ENCODE measurements at regions not wholly inside any gene's neighbourhood (a gene's known extent, or its start where the extent isn't known, plus 50 kb on each side); places are given as distances from the start of the nearest gene placed in this dataset.

DNA sequence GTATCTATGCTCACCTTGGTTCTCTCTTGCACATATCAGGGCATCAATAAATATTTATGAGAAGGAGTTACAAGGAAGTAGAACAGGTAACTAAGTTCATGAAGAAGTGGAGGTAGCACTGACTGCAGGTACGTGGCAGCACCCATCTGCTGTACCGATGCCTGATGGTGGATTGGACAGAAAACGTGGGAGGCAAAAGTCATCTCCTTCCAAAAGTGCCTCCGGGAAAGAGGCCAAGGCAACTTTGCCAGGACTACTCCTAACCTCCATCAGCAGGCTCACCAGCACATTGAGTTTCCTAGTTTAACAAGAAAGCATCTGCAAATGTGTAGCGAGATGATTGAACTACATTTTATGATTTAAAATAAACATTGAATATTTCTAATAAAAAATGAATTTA, 248.8 kb downstream of the ANKRD7 start:
- TF ChIP-seq, protein P1, sequence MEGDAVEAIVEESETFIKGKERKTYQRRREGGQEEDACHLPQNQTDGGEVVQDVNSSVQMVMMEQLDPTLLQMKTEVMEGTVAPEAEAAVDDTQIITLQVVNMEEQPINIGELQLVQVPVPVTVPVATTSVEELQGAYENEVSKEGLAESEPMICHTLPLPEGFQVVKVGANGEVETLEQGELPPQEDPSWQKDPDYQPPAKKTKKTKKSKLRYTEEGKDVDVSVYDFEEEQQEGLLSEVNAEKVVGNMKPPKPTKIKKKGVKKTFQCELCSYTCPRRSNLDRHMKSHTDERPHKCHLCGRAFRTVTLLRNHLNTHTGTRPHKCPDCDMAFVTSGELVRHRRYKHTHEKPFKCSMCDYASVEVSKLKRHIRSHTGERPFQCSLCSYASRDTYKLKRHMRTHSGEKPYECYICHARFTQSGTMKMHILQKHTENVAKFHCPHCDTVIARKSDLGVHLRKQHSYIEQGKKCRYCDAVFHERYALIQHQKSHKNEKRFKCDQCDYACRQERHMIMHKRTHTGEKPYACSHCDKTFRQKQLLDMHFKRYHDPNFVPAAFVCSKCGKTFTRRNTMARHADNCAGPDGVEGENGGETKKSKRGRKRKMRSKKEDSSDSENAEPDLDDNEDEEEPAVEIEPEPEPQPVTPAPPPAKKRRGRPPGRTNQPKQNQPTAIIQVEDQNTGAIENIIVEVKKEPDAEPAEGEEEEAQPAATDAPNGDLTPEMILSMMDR (conservative IDR thresholded peaks at IDR 0.05): no peak
- TF ChIP-seq EZH2 (IDR thresholded peaks at IDR 0.05; ENCODE audit: low read depth): no peak
